Osteoblast (primary cell): ENCODE measurements at regions not wholly inside any gene's neighbourhood (a gene's known extent, or its start where the extent isn't known, plus 50 kb on each side); places are given as distances from the start of the nearest gene placed in this dataset.

ENCODE experiments used
- DNase-seq: peaks from one replicate; pipeline ENCODE4 v3.0.0; 2011; ENCODE audit warnings: low spot score, mixed read lengths; ENCODE audit not compliant: insufficient read length; ENCODE audit errors: missing footprints
- H2AFZ ChIP-seq: 2 replicates; pipeline ENCODE4 v1.6.0; 2011; ENCODE audit warnings: mild to moderate bottlenecking, low read length
- H3K27ac ChIP-seq: 2 replicates; pipeline ENCODE4 v1.5.1; 2011; ENCODE audit warnings: mild to moderate bottlenecking, low read depth, low read length, moderate library complexity
- H3K27me3 ChIP-seq: 2 replicates; pipeline ENCODE4 v1.6.0; 2012; ENCODE audit warnings: mild to moderate bottlenecking, control low read depth, inconsistent platforms, low read length, moderate library complexity; ENCODE audit not compliant: insufficient read depth
- H3K36me3 ChIP-seq: 2 replicates; pipeline ENCODE4 v1.5.1; 2011; ENCODE audit warnings: mild to moderate bottlenecking, low read length, control low read depth, moderate library complexity; ENCODE audit not compliant: insufficient read depth
- H3K4me1 ChIP-seq: 2 replicates; pipeline ENCODE4 v1.5.1; 2011; ENCODE audit warnings: mild to moderate bottlenecking, low read length, control low read depth, moderate library complexity; ENCODE audit not compliant: insufficient read depth
- H3K4me2 ChIP-seq: 2 replicates; pipeline ENCODE4 v1.6.0; 2011; ENCODE audit warnings: mild to moderate bottlenecking, low read length; ENCODE audit not compliant: insufficient read depth
- H3K4me3 ChIP-seq: fragments of 200-600 bp; sonication (generic); 3 replicates; pipeline ENCODE4 v1.5.1; 2012; ENCODE audit warnings: mild to moderate bottlenecking, low read length, inconsistent platforms; ENCODE audit not compliant: insufficient read depth
- H3K79me2 ChIP-seq: 2 replicates; pipeline ENCODE4 v1.6.0; 2012; ENCODE audit warnings: mild to moderate bottlenecking, low read length, control low read depth, inconsistent platforms; ENCODE audit not compliant: insufficient read depth
- H3K9me3 ChIP-seq: 2 replicates; pipeline ENCODE4 v1.5.1; 2011; ENCODE audit warnings: low read depth, low read length, control low read depth
- H4K20me1 ChIP-seq: 2 replicates; pipeline ENCODE4 v1.6.0; 2012; ENCODE audit warnings: mild to moderate bottlenecking, low read length, control low read depth; ENCODE audit not compliant: insufficient read depth
- TF ChIP-seq, protein P1 (sequence below): IDR thresholded peaks from 2 replicates; pipeline ENCODE4 v1.5.1; 2011; ENCODE audit warnings: mild to moderate bottlenecking, low read depth, low read length, moderate library complexity; ENCODE audit errors: extremely low read depth

DNA sequence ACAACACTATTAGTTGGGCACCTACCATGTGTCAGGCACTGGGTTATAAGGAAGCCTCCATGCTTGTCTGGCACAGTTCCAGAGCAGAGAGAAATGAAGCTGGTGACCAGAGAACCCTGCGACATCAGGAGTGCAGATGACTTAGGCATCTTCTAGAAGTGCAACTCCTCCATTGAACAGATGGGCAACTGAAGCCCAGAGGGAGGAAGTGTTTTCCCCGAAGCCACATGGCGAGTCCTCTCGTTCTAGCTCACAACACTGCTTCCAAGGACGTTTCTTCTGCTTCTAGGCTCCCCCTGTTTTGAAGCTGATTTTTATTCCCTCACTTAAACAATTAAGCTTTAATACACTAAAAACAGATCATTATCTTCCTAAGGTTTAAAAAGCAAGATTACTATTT is 109.8 kb upstream of the SYT13 start:
- Histone ChIP-seq H4K20me1 (no peaks in the 10 kb centered on the region), H3K9me3 (no peaks in the 10 kb centered on the region)
- TF ChIP-seq, protein P1, sequence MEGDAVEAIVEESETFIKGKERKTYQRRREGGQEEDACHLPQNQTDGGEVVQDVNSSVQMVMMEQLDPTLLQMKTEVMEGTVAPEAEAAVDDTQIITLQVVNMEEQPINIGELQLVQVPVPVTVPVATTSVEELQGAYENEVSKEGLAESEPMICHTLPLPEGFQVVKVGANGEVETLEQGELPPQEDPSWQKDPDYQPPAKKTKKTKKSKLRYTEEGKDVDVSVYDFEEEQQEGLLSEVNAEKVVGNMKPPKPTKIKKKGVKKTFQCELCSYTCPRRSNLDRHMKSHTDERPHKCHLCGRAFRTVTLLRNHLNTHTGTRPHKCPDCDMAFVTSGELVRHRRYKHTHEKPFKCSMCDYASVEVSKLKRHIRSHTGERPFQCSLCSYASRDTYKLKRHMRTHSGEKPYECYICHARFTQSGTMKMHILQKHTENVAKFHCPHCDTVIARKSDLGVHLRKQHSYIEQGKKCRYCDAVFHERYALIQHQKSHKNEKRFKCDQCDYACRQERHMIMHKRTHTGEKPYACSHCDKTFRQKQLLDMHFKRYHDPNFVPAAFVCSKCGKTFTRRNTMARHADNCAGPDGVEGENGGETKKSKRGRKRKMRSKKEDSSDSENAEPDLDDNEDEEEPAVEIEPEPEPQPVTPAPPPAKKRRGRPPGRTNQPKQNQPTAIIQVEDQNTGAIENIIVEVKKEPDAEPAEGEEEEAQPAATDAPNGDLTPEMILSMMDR = no peak

DNA sequence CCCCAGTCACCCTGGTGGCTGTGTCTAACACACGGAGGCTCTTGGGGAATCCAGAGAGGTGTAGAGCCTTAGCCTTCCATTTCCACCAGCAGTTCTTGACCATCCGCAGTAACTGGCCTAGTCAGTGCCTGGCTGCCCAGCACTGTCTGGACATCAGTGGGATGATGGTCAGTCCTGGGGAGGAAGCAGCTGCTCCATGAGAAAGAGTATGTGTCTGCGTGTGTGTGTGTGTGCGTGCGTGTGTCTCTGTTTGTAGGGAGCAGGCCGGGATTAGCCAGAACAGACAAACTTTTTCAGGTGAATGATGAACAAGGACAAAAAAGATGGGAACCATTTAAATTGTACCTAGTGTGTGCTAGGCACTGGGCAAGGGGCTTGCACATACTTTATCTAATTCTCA is 109.3 kb upstream of the SYT13 start:
- no peaks in the 10 kb centered on the region for H3K9me3 ChIP-seq

More for the DNA sequence above, 109.8 kb upstream of the SYT13 start:
- no peaks in the 10 kb centered on the region for H3K79me2 ChIP-seq
- H3K27ac ChIP-seq = no peak overlapping the region
- H2AFZ ChIP-seq = no peak overlapping the region
- no peak overlapping the region for H3K4me3 ChIP-seq
- H3K27me3 ChIP-seq = no peaks in the 10 kb centered on the region
- H3K4me1 ChIP-seq = peaks cover 18% of the 10 kb centered on the region
- no peak for DNase-seq
- H3K36me3 ChIP-seq = no peaks in the 10 kb centered on the region
- no peak overlapping the region for H3K4me2 ChIP-seq

DNA sequence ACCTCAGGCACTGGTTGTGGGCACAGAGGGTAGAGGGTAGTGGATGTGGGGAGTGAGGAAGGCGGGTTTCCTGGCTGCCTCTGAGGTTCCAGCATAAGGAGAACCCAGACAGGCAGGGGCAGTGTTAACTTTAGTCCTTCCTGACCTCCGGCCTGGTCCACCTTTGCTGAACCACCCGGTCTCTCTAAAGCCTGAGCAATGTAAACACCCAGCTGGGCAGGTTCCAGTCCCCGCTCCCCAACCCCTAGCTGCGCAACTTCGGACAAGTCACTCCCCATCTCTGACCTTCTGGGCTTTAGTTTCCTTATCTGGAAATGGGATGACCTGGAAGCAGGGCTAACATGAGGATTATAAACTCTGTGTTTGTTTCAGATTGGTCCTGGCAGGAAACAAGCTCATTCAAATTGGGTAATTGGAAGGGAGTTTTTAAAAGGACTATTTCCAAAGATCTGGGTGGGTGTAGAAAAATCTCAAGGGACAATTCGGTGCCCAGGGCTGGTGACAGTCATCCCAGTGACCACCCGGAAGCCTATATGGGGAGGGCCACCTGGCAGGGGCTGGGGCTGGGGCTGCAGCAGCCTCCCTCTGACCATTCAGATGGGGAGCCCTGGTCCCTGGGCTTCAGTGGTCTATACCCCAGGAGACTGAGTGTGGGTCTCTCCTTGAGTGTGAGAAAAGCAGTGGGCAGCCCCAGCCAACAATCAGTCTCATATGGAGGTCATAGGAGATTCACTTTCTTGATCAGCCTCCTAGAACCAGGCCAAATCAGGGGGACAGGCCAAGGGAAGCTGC is 108.3 kb upstream of the SYT13 start:
- Histone ChIP-seq H4K20me1 (no peaks in the 10 kb centered on the region), H3K27me3 (no peaks in the 10 kb centered on the region), H3K9me3 (no peaks in the 10 kb centered on the region), H3K4me3 (no peak overlapping the region), H3K4me1 (peaks cover 12% of the 10 kb centered on the region), H3K36me3 (no peaks in the 10 kb centered on the region), H3K79me2 (no peaks in the 10 kb centered on the region), H3K4me2 (no peak overlapping the region), H2AFZ (no peak overlapping the region), H3K27ac (no peak overlapping the region)
- DNase-seq = no peak
- TF ChIP-seq, protein P1 = no peak

More for the DNA sequence above, 109.3 kb upstream of the SYT13 start:
- H3K27me3 ChIP-seq = no peaks in the 10 kb centered on the region
- no peaks in the 10 kb centered on the region for H3K79me2 ChIP-seq
- no peak overlapping the region for H3K4me3 ChIP-seq
- no peak for DNase-seq
- no peak overlapping the region for H3K4me2 ChIP-seq
- H3K36me3 ChIP-seq = no peaks in the 10 kb centered on the region
- H4K20me1 ChIP-seq = no peaks in the 10 kb centered on the region
- no peak overlapping the region for H2AFZ ChIP-seq
- TF ChIP-seq, protein P1 = no peak
- H3K27ac ChIP-seq = no peak overlapping the region
- H3K4me1 ChIP-seq = peaks cover 17% of the 10 kb centered on the region

DNA sequence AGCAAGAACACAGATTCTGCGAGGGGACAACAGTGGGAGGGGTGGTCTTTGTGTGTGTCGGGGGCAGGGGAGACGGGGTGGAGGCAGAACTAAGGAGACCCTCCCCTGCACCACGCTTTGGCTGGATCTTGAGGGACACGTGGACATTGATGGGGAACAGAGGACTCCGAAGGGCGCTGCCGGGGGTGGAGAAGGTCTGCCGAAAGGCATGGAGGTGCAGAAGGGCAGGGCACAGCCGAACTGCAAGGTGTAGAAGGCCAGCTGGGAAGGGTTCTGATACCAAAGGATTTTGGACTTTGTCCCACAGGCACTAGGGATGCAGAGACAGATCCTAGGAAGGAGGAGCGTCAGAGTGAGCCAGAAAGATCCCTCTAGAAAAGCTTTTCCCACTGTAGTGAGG is 107.7 kb upstream of the SYT13 start:
- no peak overlapping the region for H3K27ac ChIP-seq
- no peaks in the 10 kb centered on the region for H3K9me3 ChIP-seq
- TF ChIP-seq, protein P1 = no peak

More for the DNA sequence above, 107.7 kb upstream of the SYT13 start:
- Histone ChIP-seq H3K4me3 (no peak overlapping the region), H3K4me2 (no peak overlapping the region), H3K4me1 (peaks cover 9% of the 10 kb centered on the region), H3K79me2 (no peaks in the 10 kb centered on the region), H4K20me1 (no peaks in the 10 kb centered on the region), H3K36me3 (no peaks in the 10 kb centered on the region), H2AFZ (no peak overlapping the region), H3K27me3 (peaks cover 2% of the 10 kb centered on the region)
- DNase-seq = no peak
